ENCODE measurements at regions not wholly inside any gene's neighbourhood (a gene's known extent, or its start where the extent isn't known, plus 50 kb on each side); places are given as distances from the start of the nearest gene placed in this dataset.

- no peak for DNase-seq
These were observed 228.1 kb upstream of the NR4A3 start for GRCh38 chr9:99593610-99594009.

GRCh38 chr9:99594056-99594780, 227.5 kb upstream of the NR4A3 start:
- no peaks in the 10 kb centered on the region; the same call in 1 of the 2 replicates for H3K27me3 Mint-ChIP-seq (ENCODE audit: insufficient read depth)

More at GRCh38 chr9:99593610-99594009, 228.1 kb upstream of the NR4A3 start:
- no peak overlapping the region for H3K27ac Mint-ChIP-seq
- no peaks in the 10 kb centered on the region for H3K9me3 Mint-ChIP-seq
- H3K36me3 Mint-ChIP-seq (ENCODE audit: low read depth) = no peaks in the 10 kb centered on the region
- no peak for TF ChIP-seq CTCF (IDR thresholded peaks at IDR 0.05)
- H3K27me3 Mint-ChIP-seq (ENCODE audit: insufficient read depth) = no peaks in the 10 kb centered on the region; the same call in 1 of the 2 replicates
- H3K4me3 Mint-ChIP-seq = no peak overlapping the region
- no peaks in the 10 kb centered on the region for H3K4me1 Mint-ChIP-seq (ENCODE audit: low read depth)

GRCh38 chr9:99595796-99596195, 225.9 kb upstream of the NR4A3 start:
- no peak overlapping the region for H3K27ac Mint-ChIP-seq
- no peak for DNase-seq
- H3K4me1 Mint-ChIP-seq (ENCODE audit: low read depth) = no peaks in the 10 kb centered on the region
- no peak overlapping the region for H3K4me3 Mint-ChIP-seq
- peaks cover 5% of the 10 kb centered on the region; the same call in 1 of the 2 replicates for H3K27me3 Mint-ChIP-seq (ENCODE audit: insufficient read depth)
- no peak for TF ChIP-seq CTCF (IDR thresholded peaks at IDR 0.05)
- H3K9me3 Mint-ChIP-seq = no peaks in the 10 kb centered on the region
- no peaks in the 10 kb centered on the region for H3K36me3 Mint-ChIP-seq (ENCODE audit: low read depth)

More at GRCh38 chr9:99594056-99594780, 227.5 kb upstream of the NR4A3 start:
- no peak for TF ChIP-seq CTCF (IDR thresholded peaks at IDR 0.05)
- Mint-ChIP-seq H3K4me1 (ENCODE audit: low read depth) (no peaks in the 10 kb centered on the region), H3K4me3 (no peak overlapping the region), H3K36me3 (ENCODE audit: low read depth) (no peaks in the 10 kb centered on the region), H3K9me3 (no peaks in the 10 kb centered on the region), H3K27ac (no peak overlapping the region)
- no peak for DNase-seq

GRCh38 chr9:99601571-99602111, 220.0 kb upstream of the NR4A3 start:
- Mint-ChIP-seq H3K27ac (no peak overlapping the region), H3K36me3 (ENCODE audit: low read depth) (no peaks in the 10 kb centered on the region), H3K4me3 (no peak overlapping the region), H3K4me1 (ENCODE audit: low read depth) (no peaks in the 10 kb centered on the region), H3K27me3 (ENCODE audit: insufficient read depth) (peaks cover 6% of the 10 kb centered on the region), H3K9me3 (no peaks in the 10 kb centered on the region)
- no peak for TF ChIP-seq CTCF (IDR thresholded peaks at IDR 0.05)
- DNase-seq = no peak

GRCh38 chr9:99602854-99603253, 218.8 kb upstream of the NR4A3 start:
- no peak overlapping the region for H3K27ac Mint-ChIP-seq
- TF ChIP-seq CTCF (IDR thresholded peaks at IDR 0.05) = no peak
- H3K4me3 Mint-ChIP-seq = no peak overlapping the region
- DNase-seq = no peak
- peaks cover 9% of the 10 kb centered on the region for H3K27me3 Mint-ChIP-seq (ENCODE audit: insufficient read depth)
- H3K9me3 Mint-ChIP-seq = no peaks in the 10 kb centered on the region
- H3K4me1 Mint-ChIP-seq (ENCODE audit: low read depth) = no peaks in the 10 kb centered on the region
- H3K36me3 Mint-ChIP-seq (ENCODE audit: low read depth) = no peaks in the 10 kb centered on the region
